Lower leg skin (tissue), 3 donors: ENCODE measurements at regions not wholly inside any gene's neighbourhood (a gene's known extent, or its start where the extent isn't known, plus 50 kb on each side); places are given as distances from the start of the nearest gene placed in this dataset.

Experiments
- POLR2A ChIP-seq, 2 donors: fragments of 450-650 bp; IDR thresholded peaks; one replicate each; pipeline ENCODE4 v1.6.1; 2016 to 2017; ENCODE audit warnings: antibody characterized with exemption in 2 of 2, mild to moderate bottlenecking in 1 of 2, moderate library complexity in 1 of 2
- TF ChIP-seq, protein P1 (sequence below), 3 donors: fragments of 450-650 bp; IDR thresholded peaks; one replicate each; pipeline ENCODE4 v1.5.1; 2016; ENCODE audit warnings: antibody characterized with exemption in 3 of 3, mild to moderate bottlenecking in 3 of 3, moderate library complexity in 2 of 3

DNA sequence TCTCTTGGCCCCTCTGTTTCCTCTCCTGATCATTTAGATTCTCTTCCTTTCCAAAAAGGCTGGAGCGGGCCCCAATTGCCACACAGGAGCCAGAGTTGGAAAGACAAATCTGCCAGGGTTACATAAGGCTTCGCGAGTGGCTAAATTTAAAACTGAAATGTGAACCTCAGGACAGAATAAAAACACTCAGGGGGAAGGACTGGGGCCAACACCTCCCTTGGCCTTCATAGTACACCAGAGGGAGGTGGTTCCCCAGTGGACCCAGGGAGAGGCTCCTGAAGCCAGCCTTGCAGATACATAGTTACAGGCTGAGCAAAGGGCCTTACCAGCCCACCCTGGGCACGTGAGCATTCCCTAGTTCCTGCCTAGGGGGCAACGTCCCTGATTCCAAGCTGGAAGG lies 150.1 kb downstream of the MN1 start:
- TF ChIP-seq, protein P1, sequence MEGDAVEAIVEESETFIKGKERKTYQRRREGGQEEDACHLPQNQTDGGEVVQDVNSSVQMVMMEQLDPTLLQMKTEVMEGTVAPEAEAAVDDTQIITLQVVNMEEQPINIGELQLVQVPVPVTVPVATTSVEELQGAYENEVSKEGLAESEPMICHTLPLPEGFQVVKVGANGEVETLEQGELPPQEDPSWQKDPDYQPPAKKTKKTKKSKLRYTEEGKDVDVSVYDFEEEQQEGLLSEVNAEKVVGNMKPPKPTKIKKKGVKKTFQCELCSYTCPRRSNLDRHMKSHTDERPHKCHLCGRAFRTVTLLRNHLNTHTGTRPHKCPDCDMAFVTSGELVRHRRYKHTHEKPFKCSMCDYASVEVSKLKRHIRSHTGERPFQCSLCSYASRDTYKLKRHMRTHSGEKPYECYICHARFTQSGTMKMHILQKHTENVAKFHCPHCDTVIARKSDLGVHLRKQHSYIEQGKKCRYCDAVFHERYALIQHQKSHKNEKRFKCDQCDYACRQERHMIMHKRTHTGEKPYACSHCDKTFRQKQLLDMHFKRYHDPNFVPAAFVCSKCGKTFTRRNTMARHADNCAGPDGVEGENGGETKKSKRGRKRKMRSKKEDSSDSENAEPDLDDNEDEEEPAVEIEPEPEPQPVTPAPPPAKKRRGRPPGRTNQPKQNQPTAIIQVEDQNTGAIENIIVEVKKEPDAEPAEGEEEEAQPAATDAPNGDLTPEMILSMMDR (IDR thresholded peaks at IDR 0.05) = no peak
- no peak for TF ChIP-seq POLR2A (IDR thresholded peaks at IDR 0.05)
